ENCODE measurements at regions not wholly inside any gene's neighbourhood (a gene's known extent, or its start where the extent isn't known, plus 50 kb on each side); places are given as distances from the start of the nearest gene placed in this dataset.
"Not testable (repeated sequence)": the region's sequence is repeated elsewhere in the genome, so short reads cannot be mapped to it uniquely, and the experiment has no call there.

- no peak overlapping the region for H3K27ac Mint-ChIP-seq (ENCODE audit: unreplicated experiment)
- DNase-seq: no peak
- Histone ChIP-seq H3K27me3 (replicated peaks; ENCODE audit: control insufficient read depth, insufficient read depth, low read length) (no peaks in the 10 kb centered on the region), H3K9me3 (no peaks in the 10 kb centered on the region), H3K36me3 (ENCODE audit: control insufficient read depth, insufficient read depth, low read length) (no peaks in the 10 kb centered on the region), H3K4me3 (ENCODE audit: low read depth, low read length) (no peak overlapping the region), H3K4me1 (no peaks in the 10 kb centered on the region)
- peaks cover 12% of the 10 kb centered on the region for H3K9me3 Mint-ChIP-seq (ENCODE audit: unreplicated experiment)
- ChIA-PET POLR2A (no interaction called here), CTCF (no interaction called here)
- H3K4me1 Mint-ChIP-seq (ENCODE audit: low read depth, unreplicated experiment): no peaks in the 10 kb centered on the region
- no TSS peak for BruUV-seq (replicated peaks)
- intact Hi-C loops (cut with micrococcal nuclease; ENCODE audit: unreplicated experiment): no loop called here
- H3K27me3 Mint-ChIP-seq (ENCODE audit: insufficient read depth, unreplicated experiment): no peaks in the 10 kb centered on the region
- no peak for TF ChIP-seq CTCF (IDR thresholded peaks at IDR 0.05; ENCODE audit: insufficient read depth in 1 of 2, low read depth in 1 of 2, low read length in 1 of 2, severe bottlenecking in 1 of 2, unreplicated experiment in 1 of 2)
- H3K4me3 Mint-ChIP-seq (ENCODE audit: unreplicated experiment): no peak overlapping the region
- no peaks in the 10 kb centered on the region for H3K36me3 Mint-ChIP-seq (ENCODE audit: insufficient read depth, unreplicated experiment)
These were observed 1128.4 kb upstream of the POT1 start for GRCh38 chr7:126057979-126058378.

GRCh38 chr7:126056613-126057012 lies 1127.0 kb upstream of the POT1 start:
- H3K4me3 Mint-ChIP-seq (ENCODE audit: unreplicated experiment); H3K27me3 Mint-ChIP-seq (ENCODE audit: insufficient read depth, unreplicated experiment); H3K4me1 Mint-ChIP-seq (ENCODE audit: low read depth, unreplicated experiment); H3K9me3 ChIP-seq; BruUV-seq (replicated peaks); POLR2A ChIA-PET; H3K27me3 ChIP-seq (replicated peaks; ENCODE audit: control insufficient read depth, insufficient read depth, low read length); H3K36me3 ChIP-seq (ENCODE audit: control insufficient read depth, insufficient read depth, low read length); H3K36me3 Mint-ChIP-seq (ENCODE audit: insufficient read depth, unreplicated experiment); H3K4me3 ChIP-seq (ENCODE audit: low read depth, low read length); intact Hi-C loops (cut with micrococcal nuclease; ENCODE audit: unreplicated experiment); DNase-seq; H3K27ac Mint-ChIP-seq (ENCODE audit: unreplicated experiment); H3K4me1 ChIP-seq; CTCF ChIA-PET: not testable (repeated sequence)
- H3K9me3 Mint-ChIP-seq (ENCODE audit: unreplicated experiment): peaks cover 12% of the 10 kb centered on the region

GRCh38 chr7:126052229-126052628 lies 1122.6 kb upstream of the POT1 start:
- no TSS peak for BruUV-seq (replicated peaks)
- POLR2A ChIA-PET: no interaction called here
- DNase-seq: no peak
- Histone ChIP-seq H3K9me3 (no peaks in the 10 kb centered on the region), H3K4me3 (ENCODE audit: low read depth, low read length) (no peak overlapping the region), H3K4me1 (no peaks in the 10 kb centered on the region), H3K36me3 (ENCODE audit: control insufficient read depth, insufficient read depth, low read length) (no peaks in the 10 kb centered on the region), H3K27me3 (replicated peaks; ENCODE audit: control insufficient read depth, insufficient read depth, low read length) (no peaks in the 10 kb centered on the region)
- Mint-ChIP-seq H3K4me1 (ENCODE audit: low read depth, unreplicated experiment) (no peaks in the 10 kb centered on the region), H3K4me3 (ENCODE audit: unreplicated experiment) (no peak overlapping the region), H3K9me3 (ENCODE audit: unreplicated experiment) (no peaks in the 10 kb centered on the region), H3K27ac (ENCODE audit: unreplicated experiment) (no peak overlapping the region), H3K36me3 (ENCODE audit: insufficient read depth, unreplicated experiment) (no peaks in the 10 kb centered on the region), H3K27me3 (ENCODE audit: insufficient read depth, unreplicated experiment) (no peaks in the 10 kb centered on the region)
- intact Hi-C loops (cut with micrococcal nuclease; ENCODE audit: unreplicated experiment): no loop called here
- CTCF ChIA-PET: no interaction called here
- no peak for TF ChIP-seq CTCF (IDR thresholded peaks at IDR 0.05; ENCODE audit: insufficient read depth in 1 of 2, low read depth in 1 of 2, low read length in 1 of 2, severe bottlenecking in 1 of 2, unreplicated experiment in 1 of 2)

DNA sequence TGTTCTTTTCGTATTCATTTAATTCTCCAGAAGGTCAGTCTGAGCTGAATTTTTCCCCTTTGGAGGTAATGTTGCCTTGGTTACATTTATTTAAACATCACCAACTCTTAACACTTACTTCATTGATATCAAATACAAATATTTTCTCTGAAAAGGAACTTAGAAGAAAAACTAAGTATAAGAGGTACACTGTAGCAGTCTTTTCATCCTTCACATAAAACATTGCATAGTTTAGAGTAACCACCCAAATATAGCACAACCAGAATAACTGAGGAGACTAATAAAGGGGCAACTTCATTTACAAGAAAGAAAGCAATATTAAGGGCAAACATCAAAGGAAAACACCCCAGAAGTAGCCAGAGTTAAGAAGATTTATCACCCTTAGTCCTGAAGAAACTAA lies 1115.0 kb upstream of the POT1 start:
- H3K27me3 ChIP-seq (replicated peaks; ENCODE audit: control insufficient read depth, insufficient read depth, low read length): no peaks in the 10 kb centered on the region
- no peaks in the 10 kb centered on the region for H3K9me3 ChIP-seq
- no peak for DNase-seq
- intact Hi-C loops (cut with micrococcal nuclease; ENCODE audit: unreplicated experiment): no loop called here
- POLR2A ChIA-PET: no interaction called here
- no TSS peak for BruUV-seq (replicated peaks)
- no peak overlapping the region for H3K4me3 ChIP-seq (ENCODE audit: low read depth, low read length)
- no peaks in the 10 kb centered on the region for H3K36me3 Mint-ChIP-seq (ENCODE audit: insufficient read depth, unreplicated experiment)
- no peaks in the 10 kb centered on the region for H3K4me1 ChIP-seq
- H3K9me3 Mint-ChIP-seq (ENCODE audit: unreplicated experiment): no peaks in the 10 kb centered on the region
- no peaks in the 10 kb centered on the region for H3K27me3 Mint-ChIP-seq (ENCODE audit: insufficient read depth, unreplicated experiment)
- H3K36me3 ChIP-seq (ENCODE audit: control insufficient read depth, insufficient read depth, low read length): no peaks in the 10 kb centered on the region
- CTCF ChIA-PET: no interaction called here
- no peak for TF ChIP-seq CTCF (IDR thresholded peaks at IDR 0.05; ENCODE audit: insufficient read depth in 1 of 2, low read depth in 1 of 2, low read length in 1 of 2, severe bottlenecking in 1 of 2, unreplicated experiment in 1 of 2)
- H3K4me3 Mint-ChIP-seq (ENCODE audit: unreplicated experiment): no peak overlapping the region
- H3K4me1 Mint-ChIP-seq (ENCODE audit: low read depth, unreplicated experiment): no peaks in the 10 kb centered on the region
- no peak overlapping the region for H3K27ac Mint-ChIP-seq (ENCODE audit: unreplicated experiment)

All from Caco-2 (cell line).